HG03575 (cell line): ENCODE measurements at regions not wholly inside any gene's neighbourhood (a gene's known extent, or its start where the extent isn't known, plus 50 kb on each side); places are given as distances from the start of the nearest gene placed in this dataset.
"Not testable (repeated sequence)": the region's sequence is repeated elsewhere in the genome, so short reads cannot be mapped to it uniquely, and the experiment has no call there.

Experiments used
- ATAC-seq: cut with Tn5 transposase; IDR thresholded peaks from one replicate; pipeline ENCODE4 v1.9.1; 2021; ENCODE audit not compliant: unreplicated experiment, insufficient number of reproducible peaks, low FRiP score; ENCODE audit errors: extremely low read depth

DNA sequence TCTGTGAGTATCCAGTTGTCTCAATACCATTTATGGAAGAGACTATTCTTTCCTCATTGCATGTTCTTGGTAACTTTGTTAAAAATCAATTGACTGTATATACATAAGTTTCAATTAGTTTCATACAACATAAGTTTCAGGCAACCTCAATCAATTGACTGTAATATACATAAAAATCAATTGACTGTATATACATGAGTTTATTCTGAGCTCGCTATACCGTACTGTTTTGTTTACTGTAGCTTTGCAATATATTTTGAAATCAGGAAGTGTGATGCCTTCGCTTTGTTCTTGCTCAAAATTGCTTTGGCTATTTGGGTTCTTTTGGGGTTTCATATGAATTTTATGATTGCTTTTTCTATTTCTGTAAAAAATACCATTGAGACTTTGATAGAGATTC lies 392.0 kb downstream of the BTG1 start:
- ATAC-seq: no peak

DNA sequence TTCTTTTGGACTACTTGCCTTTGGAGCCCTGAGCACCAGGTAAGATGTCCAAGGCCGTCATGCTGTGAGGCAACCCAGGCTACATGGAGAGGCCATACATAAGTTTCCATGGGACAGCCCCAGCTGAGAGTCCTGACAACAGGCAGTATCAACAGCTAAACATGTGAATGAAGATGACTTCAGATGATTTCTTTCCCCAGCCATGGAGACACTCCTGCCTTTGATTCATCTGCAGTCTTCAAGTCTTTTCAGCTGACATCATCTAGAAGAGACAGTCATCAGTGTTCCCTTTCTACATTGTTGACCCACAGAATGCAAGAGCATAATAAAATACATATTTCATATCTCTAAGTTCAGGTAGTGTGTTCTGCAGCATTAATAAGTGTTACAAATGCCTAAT lies 398.7 kb downstream of the BTG1 start:
- ATAC-seq: no peak

DNA sequence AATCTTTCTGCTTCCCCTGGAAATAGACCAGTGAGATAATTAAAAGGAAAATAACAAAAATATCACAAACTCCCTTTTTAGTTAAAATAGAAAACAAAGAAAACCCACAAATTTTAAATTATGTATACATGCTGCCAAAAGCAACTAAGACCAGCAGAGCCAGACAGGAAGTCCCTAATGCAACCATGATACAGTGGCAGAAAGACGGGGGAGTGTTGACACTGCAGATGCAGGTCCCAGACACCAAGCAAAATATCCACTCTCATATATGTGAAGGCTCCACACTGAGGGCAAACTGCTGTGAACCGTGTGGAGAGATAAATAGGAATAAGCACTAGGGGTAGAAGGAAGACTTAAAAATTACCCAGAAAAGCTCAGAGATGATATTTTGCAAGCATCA lies 401.0 kb downstream of the BTG1 start:
- no peak for ATAC-seq

DNA sequence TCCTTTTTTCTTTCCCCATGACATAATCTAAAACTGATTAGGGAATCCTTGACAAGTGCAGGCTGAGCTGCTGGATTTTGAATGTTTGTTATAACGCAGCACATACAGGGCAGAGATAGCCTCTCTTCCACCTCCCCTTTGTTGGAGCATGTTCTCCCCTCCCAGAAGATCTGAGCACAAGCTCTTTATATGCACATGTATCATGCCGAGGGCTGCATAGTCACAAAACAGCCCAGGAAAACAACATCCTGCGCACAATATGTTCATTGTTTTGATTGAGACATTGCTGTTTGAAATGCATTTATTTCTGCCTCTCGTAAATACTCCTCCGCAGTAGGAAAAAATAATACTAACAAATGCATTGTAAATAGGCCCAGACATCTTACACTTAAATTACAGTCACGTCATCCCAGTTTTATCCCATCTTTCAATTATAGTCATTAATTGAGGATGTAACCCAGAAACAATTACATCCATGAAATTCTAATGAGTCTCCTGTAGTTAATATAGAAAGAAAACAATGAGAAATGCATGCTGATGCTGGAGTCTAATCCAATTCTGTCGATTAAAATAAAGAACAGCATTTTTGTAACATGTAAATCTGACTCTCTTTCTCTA lies 401.8 kb downstream of the BTG1 start:
- no peak for ATAC-seq

DNA sequence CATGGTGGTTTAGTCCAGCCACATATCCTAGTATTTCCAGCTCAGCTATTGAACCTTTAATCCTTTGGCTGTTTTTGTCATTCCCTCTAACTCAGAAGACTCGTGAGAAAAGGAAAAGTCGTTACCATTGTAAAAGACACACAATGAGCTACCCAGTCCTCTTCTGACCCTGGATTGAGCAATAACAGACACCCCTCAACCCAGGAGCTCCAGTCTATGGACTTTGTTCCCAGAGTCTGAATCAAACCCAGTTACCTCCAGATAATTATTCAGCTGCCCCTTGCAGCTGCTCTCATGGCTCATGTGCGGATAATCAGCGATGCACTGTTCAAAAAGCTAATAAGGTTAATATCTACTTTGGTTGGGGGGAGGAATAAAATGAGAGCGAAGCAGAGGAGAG lies 402.4 kb downstream of the BTG1 start:
- ATAC-seq: no peak

DNA sequence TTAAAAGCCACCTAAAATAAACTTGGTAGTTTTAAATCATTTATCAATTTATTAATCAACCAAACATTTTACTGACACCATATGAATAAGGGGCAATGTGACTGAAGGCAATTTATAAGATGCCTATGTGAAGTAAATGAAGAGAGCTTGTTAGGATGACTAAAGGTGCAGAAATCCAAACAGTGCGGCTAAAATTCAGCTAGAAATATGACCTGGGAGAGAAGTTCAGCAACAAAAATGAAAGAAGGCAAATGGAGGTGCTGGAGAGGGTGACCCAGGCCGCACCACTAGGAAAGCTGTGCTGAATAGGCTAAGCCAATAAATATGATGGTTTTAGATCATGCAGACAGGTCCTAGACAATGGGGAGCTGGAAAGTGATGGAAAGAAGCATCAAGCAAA lies 403.7 kb downstream of the BTG1 start:
- no peak for ATAC-seq

DNA sequence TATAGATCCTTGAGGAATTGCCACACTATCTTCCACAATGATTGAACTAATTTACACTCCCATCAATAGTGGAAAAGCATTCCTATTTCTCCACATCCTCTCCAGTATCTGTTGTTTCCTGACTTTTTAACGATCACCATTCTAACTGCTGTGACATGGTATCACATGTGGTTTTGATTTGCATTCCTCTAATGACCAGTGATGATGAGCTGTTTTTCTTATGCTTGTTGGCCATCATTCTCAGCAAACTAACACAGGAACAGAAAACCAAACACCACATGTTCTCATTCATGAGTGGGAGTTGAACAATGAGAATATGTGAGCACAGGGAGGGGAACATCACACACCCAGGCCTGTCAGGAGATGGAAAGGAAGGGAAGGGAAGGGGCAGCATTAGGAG lies 411.8 kb downstream of the BTG1 start:
- not testable (repeated sequence) for ATAC-seq

DNA sequence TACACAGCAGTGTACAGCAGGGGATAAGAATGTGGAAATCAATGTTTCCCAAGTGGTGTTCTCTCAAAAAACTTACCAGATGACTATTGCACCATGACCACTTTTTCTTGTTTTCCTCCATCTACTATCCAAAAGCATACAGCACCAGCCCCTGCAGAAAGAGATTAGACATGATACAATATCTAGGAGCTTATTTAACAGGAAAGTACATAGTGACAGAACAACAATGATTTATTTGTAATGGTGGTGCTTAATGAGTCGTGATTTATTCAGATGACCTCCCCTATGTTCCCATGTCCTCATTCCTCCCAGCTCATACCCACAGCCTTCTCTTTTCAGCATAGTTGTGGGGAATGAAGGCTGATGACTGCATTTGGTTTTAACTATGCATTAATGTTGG lies 413.6 kb downstream of the BTG1 start:
- no peak for ATAC-seq

DNA sequence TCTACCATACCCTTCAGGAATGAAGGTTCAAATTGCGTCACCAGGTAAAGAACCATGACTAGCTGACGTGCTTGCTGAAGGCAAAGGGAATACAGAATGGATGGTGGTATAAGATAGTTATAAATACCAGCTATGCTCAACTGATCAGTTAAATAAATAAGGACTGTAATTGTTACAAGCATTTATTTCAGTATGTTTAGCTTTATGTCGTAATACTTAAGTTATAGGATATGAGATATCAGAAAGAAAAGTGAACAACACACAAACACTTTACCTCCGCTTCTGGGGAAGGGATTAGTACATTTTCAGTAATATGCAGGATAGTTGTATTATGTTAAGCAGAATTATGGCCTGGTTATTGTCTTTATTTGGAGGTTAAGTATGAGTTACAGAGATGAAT lies 416.1 kb downstream of the BTG1 start:
- no peak for ATAC-seq

DNA sequence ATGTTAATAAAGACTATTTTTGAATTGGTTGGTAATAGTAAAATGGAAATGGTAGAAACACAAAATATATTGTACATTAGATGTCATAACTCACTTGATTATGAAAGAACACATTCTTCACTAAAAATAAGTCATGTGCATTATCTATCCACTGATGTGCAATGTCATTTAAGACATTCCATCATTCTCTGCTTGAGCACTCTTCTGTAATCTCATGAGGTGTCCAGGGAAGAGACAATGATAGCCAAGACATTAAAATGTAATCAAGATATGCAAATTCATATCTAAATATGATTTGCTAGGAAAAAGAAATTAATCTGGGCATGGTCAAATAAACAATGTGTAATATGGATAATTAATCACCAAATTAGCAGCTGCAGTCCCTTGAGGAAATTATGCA lies 422.5 kb downstream of the BTG1 start:
- no peak for ATAC-seq

DNA sequence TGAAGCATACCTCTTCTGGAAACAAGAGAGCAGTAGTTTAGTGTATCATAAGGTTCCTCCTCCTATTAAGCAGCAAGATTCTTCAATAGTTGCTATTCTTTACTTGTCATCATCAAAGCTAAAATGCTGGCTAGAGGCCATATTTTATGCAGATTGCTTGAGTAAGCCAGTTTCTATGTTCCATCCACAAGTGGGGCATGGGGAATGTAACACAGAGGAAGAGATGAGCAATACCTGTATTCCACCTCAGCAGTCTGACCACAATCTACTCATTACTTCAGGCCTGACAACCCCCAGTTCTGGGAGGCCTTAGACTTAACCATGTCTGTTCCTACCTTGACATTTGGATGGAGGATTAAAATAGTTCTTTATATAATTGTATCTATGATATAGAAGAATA lies 423.6 kb downstream of the BTG1 start:
- no peak for ATAC-seq

DNA sequence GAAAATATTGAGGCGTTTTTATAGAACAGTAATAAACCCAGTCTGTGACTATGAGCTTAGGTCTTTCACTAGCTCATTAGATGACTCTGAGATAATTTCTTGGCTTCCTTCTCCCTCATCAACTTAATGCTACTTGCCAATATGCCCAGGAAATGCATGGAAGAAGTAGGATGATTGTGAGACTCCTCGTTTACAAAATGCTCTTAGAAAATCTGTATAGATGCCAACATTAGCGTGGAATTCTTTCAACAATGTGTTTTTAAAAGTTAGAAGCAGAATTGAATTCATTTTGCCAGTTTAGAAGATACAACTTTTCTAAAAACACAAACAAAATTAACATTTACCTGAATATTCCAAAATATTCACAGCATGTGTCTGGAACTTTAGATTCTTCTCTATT lies 424.6 kb downstream of the BTG1 start:
- ATAC-seq: no peak

DNA sequence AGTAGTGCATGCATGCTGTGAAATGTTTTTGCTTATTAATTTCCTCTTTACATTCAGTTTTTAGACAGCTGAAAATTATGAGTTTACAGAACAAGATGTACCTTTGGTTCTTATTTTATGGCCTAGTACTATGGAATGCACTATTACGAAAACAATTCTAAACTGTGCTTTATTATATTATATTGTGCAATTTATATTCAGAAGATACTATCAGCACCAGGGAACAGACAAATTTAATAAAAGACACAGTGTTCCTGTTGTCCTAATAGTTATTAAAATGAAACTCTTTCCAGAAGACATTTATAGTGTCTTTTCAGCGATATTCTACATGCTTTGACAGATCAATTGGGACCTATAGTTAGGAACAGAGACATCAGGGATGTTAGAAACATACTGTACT lies 427.3 kb downstream of the BTG1 start:
- no peak for ATAC-seq

DNA sequence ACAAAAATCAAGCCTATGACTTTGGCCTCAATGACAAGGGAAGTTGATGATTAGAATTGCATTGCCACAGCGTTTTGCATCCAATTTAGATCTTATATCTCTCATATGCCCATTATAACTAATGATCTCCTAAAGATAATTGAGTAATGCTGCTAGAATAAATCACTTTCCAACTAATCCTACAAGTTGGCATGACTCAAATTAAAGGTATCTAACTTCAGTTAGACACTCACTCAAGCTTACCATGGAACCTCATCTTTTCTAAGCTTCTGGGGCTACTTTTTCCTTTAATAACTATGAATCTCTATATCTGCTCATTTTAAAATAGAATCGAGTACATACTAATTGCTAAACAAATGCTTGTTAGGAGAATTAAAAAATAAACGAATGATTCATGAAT lies 427.8 kb downstream of the BTG1 start:
- no peak for ATAC-seq

DNA sequence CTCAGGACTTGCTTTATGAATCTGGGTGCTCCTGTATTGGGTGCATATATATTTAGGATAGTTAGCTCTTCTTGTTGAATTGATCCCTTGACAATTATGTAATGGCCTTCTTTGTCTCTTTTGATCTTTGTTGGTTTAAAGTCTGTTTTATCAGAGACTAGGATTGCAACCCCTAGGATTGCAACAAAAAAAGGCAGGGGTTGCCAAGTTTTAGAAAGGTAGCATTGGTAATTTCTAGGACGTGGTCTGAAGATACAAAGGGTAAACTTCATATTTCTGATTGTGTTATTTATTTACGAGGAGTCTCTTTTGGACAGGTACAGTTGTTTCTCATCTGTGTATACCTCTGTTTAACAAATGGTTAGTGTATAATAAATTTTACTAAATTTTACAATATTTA lies 433.7 kb downstream of the BTG1 start:
- not testable (repeated sequence) for ATAC-seq

DNA sequence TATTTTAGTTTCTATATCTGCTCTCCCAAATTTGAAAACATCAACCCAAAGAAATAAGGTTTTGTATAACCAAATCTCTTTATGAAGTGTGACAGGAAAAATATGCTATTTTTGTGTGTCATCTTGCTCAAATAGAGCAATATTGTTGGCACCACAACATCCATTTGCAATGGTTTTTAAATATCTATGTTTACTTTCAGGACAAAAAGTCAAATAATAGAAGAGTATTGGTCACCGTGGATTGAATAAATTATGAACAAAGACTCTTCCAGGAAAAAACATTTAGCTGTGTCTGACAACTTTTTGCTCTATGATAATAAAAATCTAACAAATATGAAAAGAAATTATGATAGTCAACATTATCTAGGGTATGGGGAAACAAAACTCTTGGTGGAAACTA lies 439.2 kb downstream of the BTG1 start:
- no peak for ATAC-seq

DNA sequence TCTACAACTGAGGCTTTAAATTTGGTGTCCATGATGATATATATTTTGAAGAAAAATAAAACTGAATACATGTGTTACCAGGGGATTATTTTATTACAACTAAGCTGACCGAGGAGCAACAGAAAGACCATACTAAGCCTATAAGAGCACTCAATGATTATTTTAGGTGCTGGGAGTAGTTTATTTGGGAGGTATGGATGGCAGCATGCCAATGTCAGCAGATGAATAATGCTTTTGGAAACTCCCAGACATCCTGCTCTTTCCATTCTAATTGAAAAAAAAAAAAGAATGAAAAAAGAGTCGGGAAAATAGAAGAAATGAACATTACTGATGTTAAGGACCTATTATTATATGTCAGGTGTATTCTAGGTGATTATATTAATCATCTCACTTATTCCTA lies 441.2 kb downstream of the BTG1 start:
- no peak for ATAC-seq

DNA sequence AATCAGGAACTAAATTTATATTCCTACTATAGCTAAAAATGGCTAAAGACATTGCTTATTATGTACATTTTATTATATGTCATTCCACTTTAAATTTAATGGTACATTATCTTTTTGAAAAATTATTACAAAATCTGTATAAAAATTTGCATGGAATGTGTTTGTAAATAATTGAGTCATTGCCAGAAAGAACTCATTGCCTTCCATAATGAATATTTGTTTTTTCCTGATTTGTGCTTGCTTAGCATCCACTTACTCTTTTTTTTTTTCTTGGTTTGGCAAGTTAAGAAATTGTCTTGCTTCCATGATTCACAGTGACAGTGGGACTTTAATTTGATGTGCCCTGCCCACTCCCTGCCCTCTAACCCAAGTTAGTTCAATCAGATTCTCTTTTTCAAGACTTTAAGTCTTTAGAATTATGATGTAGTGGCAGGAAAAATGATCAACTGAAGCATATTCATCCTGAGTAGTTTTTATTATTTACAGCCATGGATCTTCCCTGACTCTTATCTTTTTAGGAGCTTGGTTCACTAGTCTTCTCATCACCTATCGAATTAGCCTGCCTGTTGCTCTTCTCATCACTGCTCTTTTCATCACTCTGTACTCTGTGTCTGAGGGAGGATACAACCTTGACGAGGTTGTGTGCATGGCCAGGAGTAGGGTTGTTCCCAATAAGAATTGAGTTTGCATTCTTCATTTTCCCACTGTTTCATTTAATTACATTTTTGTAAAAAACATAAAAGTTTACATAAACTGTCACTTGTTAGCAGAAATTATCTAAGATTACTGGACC lies 442.0 kb downstream of the BTG1 start:
- no peak for ATAC-seq

DNA sequence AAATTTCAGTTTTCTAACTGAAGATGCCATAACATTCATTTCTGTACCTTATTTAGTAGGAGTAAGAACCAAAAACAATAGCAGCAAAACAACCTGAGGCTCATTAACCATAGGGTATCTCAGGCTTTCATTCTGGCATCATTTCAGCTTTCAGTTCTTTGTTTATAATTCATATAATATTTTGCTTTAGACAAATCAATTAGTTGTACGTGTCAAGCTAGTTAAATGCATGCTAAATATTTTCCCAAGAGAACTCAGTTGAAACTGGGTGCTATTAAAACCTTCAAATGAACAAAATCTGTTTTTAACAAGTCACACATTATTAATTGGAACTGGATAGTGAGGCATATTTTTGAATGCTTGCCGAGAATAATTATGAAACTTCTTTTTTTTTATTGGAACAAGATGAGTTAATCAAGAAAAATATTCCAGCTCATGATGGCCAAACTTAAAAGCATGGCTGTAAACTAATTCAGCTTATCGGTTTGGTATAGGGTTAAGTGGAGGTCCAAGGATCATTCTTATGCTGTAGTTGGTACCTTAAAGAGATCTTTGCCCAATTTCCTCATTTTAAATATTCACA lies 442.7 kb downstream of the BTG1 start:
- no peak for ATAC-seq

DNA sequence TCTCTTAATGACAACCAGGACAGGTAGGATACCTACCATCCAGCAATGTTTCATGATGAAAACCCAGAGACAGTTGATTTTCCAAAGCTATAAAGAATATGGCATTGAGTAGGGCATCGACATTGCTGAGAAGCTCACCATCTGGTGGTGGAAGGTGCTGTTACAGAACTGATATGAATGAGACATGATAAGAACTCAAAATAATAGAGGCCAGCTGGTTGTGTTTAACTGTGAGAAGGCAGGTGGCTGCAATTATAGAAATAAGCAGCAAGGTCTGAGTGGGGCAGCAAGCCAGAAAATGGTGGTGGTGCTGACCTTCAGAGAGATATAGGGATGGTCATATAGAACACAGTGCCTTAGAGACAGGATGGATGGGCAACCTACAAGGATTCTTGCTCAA lies 449.7 kb downstream of the BTG1 start:
- ATAC-seq: no peak

DNA sequence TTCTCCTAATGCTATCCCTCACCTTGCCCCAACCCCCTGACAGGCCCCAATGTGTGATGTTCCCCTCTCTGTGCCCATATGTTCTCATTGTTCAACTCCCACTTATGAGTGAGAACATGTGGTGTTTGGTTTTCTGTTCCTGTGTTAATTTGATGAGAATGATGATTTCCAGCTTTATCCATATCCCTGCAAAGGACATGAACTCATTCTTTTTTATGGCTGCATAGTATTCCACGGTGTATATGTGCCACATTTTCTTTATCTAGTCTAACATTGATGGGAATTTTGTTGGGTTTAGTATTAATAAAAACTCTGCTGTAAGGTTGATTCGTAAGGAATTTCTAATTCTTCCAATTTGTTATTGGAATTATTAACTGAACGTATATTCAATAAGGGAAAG lies 450.2 kb downstream of the BTG1 start:
- ATAC-seq: not testable (repeated sequence)
